MM.1S (cell line): ENCODE measurements at regions not wholly inside any gene's neighbourhood (a gene's known extent, or its start where the extent isn't known, plus 50 kb on each side); places are given as distances from the start of the nearest gene placed in this dataset.
"Not testable (repeated sequence)": the region's sequence is repeated elsewhere in the genome, so short reads cannot be mapped to it uniquely, and the experiment has no call there.

Source experiments
- DNase-seq: peaks from one replicate; pipeline ENCODE4 v3.0.0-alpha.2; 2015
- H2AFZ ChIP-seq: fragments of 300-600 bp; sonication (generic); 2 replicates; pipeline ENCODE4 v1.6.0; 2016; ENCODE audit warnings: antibody characterized with exemption, low read length
- H3F3A ChIP-seq: fragments of 300-600 bp; sonication (generic); 2 replicates; pipeline ENCODE4 v1.6.1; 2016; ENCODE audit warnings: mild to moderate bottlenecking, antibody characterized with exemption, low read length, moderate library complexity, mixed read lengths; ENCODE audit not compliant: insufficient read depth
- H3K27ac ChIP-seq: fragments of 300-600 bp; sonication (generic); 2 replicates; pipeline ENCODE4 v1.5.1; 2016; ENCODE audit warnings: mild to moderate bottlenecking, low read length
- H3K27me3 ChIP-seq: fragments of 300-600 bp; sonication (generic); replicated peaks from 2 replicates; pipeline ENCODE4 v1.6.0; 2016; ENCODE audit warnings: low read length; ENCODE audit not compliant: insufficient read depth
- H3K36me3 ChIP-seq: fragments of 300-600 bp; sonication (generic); replicated peaks from 2 replicates; pipeline ENCODE4 v1.6.1; 2016; ENCODE audit warnings: mild to moderate bottlenecking, low read length, mixed read lengths; ENCODE audit not compliant: insufficient read depth
- H3K4me1 ChIP-seq: fragments of 300-600 bp; sonication (generic); 2 replicates; pipeline ENCODE4 v1.6.1; 2016; ENCODE audit warnings: low read length, mixed read lengths
- H3K4me2 ChIP-seq: fragments of 300-600 bp; sonication (generic); 2 replicates; pipeline ENCODE4 v1.6.0; 2016; ENCODE audit warnings: low read depth, low read length
- H3K4me3 ChIP-seq: fragments of 300-600 bp; sonication (generic); 2 replicates; pipeline ENCODE4 v1.5.1; 2016; ENCODE audit warnings: low read length, mixed read lengths
- H3K79me2 ChIP-seq: fragments of 300-600 bp; sonication (generic); 2 replicates; pipeline ENCODE4 v1.6.1; 2016; ENCODE audit warnings: mixed run types, low read length, mixed read lengths
- H3K9ac ChIP-seq: fragments of 300-600 bp; sonication (generic); 2 replicates; pipeline ENCODE4 v1.6.1; 2016; ENCODE audit warnings: low read length, mixed read lengths
- H3K9me2 ChIP-seq: fragments of 300-600 bp; sonication (generic); replicated peaks from 2 replicates; pipeline ENCODE4 v1.6.1; 2016; ENCODE audit warnings: mild to moderate bottlenecking, low read length, mixed read lengths; ENCODE audit not compliant: insufficient read depth
- H3K9me3 ChIP-seq: fragments of 300-600 bp; sonication (generic); replicated peaks from 2 replicates; pipeline ENCODE4 v1.6.1; 2016; ENCODE audit warnings: mild to moderate bottlenecking, low read length, mixed read lengths; ENCODE audit not compliant: insufficient read depth
- H4K20me1 ChIP-seq: fragments of 300-600 bp; sonication (generic); 2 replicates; pipeline ENCODE4 v1.6.1; 2016; ENCODE audit warnings: mild to moderate bottlenecking, low read length, moderate library complexity, mixed read lengths; ENCODE audit not compliant: insufficient read depth
- CTCF ChIP-seq: fragments of 300-600 bp; sonication (generic); IDR thresholded peaks from 2 replicates; pipeline ENCODE4 v1.5.1; 2016; ENCODE audit warnings: antibody characterized with exemption, low read length, mixed read lengths
- EZH2 ChIP-seq: fragments of 300-600 bp; sonication (generic); optimal IDR thresholded peaks from 2 replicates; pipeline ENCODE3; 2017; ENCODE audit warnings: low read depth, mild to moderate bottlenecking, antibody characterized with exemption, low read length, mixed read lengths
- EZH2phosphoT487 ChIP-seq: fragments of 300-600 bp; sonication (generic); IDR thresholded peaks from 2 replicates; pipeline ENCODE4 v1.6.1; 2018; ENCODE audit warnings: antibody characterized with exemption, low read length

- H3K4me2 ChIP-seq = no peak overlapping the region
Measured at GRCh38 chr15:31609906-31610305, 283.3 kb downstream of the KLF13 start.

GRCh38 chr15:31615643-31616415, 289.2 kb downstream of the KLF13 start:
- Histone ChIP-seq H2AFZ (no peak overlapping the region), H3K27me3 (no peaks in the 10 kb centered on the region), H3K27ac (no peak overlapping the region), H3K79me2 (no peaks in the 10 kb centered on the region), H3F3A (no peaks in the 10 kb centered on the region), H3K36me3 (no peaks in the 10 kb centered on the region), H3K4me3 (no peak overlapping the region), H4K20me1 (no peaks in the 10 kb centered on the region), H3K4me1 (no peaks in the 10 kb centered on the region), H3K9ac (no peak overlapping the region), H3K9me3 (no peaks in the 10 kb centered on the region), H3K9me2 (no peaks in the 10 kb centered on the region), H3K4me2 (no peak overlapping the region)
- no peak for DNase-seq
- no peak for TF ChIP-seq CTCF

More at GRCh38 chr15:31609906-31610305, 283.3 kb downstream of the KLF13 start:
- Histone ChIP-seq H3K9me2 (no peaks in the 10 kb centered on the region), H3K4me3 (no peak overlapping the region), H2AFZ (no peak overlapping the region), H3K9me3 (no peaks in the 10 kb centered on the region), H3F3A (no peaks in the 10 kb centered on the region), H4K20me1 (no peaks in the 10 kb centered on the region), H3K27ac (no peak overlapping the region), H3K9ac (no peak overlapping the region), H3K36me3 (no peaks in the 10 kb centered on the region), H3K79me2 (no peaks in the 10 kb centered on the region), H3K27me3 (no peaks in the 10 kb centered on the region), H3K4me1 (no peaks in the 10 kb centered on the region)
- TF ChIP-seq EZH2phosphoT487 = no peak
- no peak for TF ChIP-seq CTCF
- no peak for TF ChIP-seq EZH2
- DNase-seq = no peak

- not testable (repeated sequence) for H3F3A ChIP-seq, H3K27me3 ChIP-seq, H3K4me2 ChIP-seq, H3K9me2 ChIP-seq, H3K4me3 ChIP-seq, H3K9me3 ChIP-seq, H3K4me1 ChIP-seq, H4K20me1 ChIP-seq, H3K9ac ChIP-seq, H2AFZ ChIP-seq, H3K36me3 ChIP-seq, H3K27ac ChIP-seq, H3K79me2 ChIP-seq, DNase-seq
Measured at GRCh38 chr15:31623297-31623696, 296.7 kb downstream of the KLF13 start.

- H3K27me3 ChIP-seq, H3K9me3 ChIP-seq, H4K20me1 ChIP-seq, H3K9me2 ChIP-seq, H3K27ac ChIP-seq, H3K4me1 ChIP-seq, H2AFZ ChIP-seq, H3K9ac ChIP-seq, H3K4me2 ChIP-seq, H3K36me3 ChIP-seq, DNase-seq, H3F3A ChIP-seq, H3K4me3 ChIP-seq, H3K79me2 ChIP-seq: not testable (repeated sequence)
Measured at GRCh38 chr15:31624115-31624514, 297.5 kb downstream of the KLF13 start.

- not testable (repeated sequence) for DNase-seq, H2AFZ ChIP-seq, H3K9me3 ChIP-seq, H3K9me2 ChIP-seq, H3K9ac ChIP-seq, H4K20me1 ChIP-seq, H3K27ac ChIP-seq, H3K4me3 ChIP-seq, H3K4me2 ChIP-seq, H3K79me2 ChIP-seq, H3K36me3 ChIP-seq, H3F3A ChIP-seq, H3K4me1 ChIP-seq
- peaks cover 26% of the 10 kb centered on the region for H3K27me3 ChIP-seq
Measured at GRCh38 chr15:31635715-31636114, 309.1 kb downstream of the KLF13 start.

GRCh38 chr15:31636911-31637310, 310.3 kb downstream of the KLF13 start:
- not testable (repeated sequence) for H3K9me2 ChIP-seq, H3K4me3 ChIP-seq, H3K36me3 ChIP-seq, H3K4me1 ChIP-seq, H3F3A ChIP-seq, H2AFZ ChIP-seq, H4K20me1 ChIP-seq, H3K79me2 ChIP-seq, H3K9ac ChIP-seq, H3K27ac ChIP-seq, H3K9me3 ChIP-seq
- Histone ChIP-seq H3K4me2 (peak overlapping the region; percentile 43; the same call in 1 of the 2 replicates), H3K27me3 (peaks cover 26% of the 10 kb centered on the region)
- DNase-seq = peak; percentile 19
